VCaP (cell line): ENCODE measurements at regions not wholly inside any gene's neighbourhood (a gene's known extent, or its start where the extent isn't known, plus 50 kb on each side); places are given as distances from the start of the nearest gene placed in this dataset.

Source experiments
- H3K27ac ChIP-seq: fragments of 450-650 bp; 2 replicates; pipeline ENCODE4 v1.5.1; 2017
- CTCF ChIP-seq: fragments of 450-650 bp; conservative IDR thresholded peaks from 2 replicates; pipeline ENCODE4 v1.5.1; 2017; ENCODE audit warnings: mild to moderate bottlenecking, moderate library complexity

- H3K27ac ChIP-seq, result no peak overlapping the region
- TF ChIP-seq CTCF, result no peak
These were observed 224.7 kb downstream of the MTX2 start for GRCh38 chr2:176493909-176494308.

GRCh38 chr2:176494949-176495353 lies 225.7 kb downstream of the MTX2 start:
- no peak overlapping the region for H3K27ac ChIP-seq
- TF ChIP-seq CTCF, result no peak

- H3K27ac ChIP-seq, result no peak overlapping the region
- TF ChIP-seq CTCF, result no peak
These were observed 226.6 kb downstream of the MTX2 start for GRCh38 chr2:176495826-176496225.

- no peak for TF ChIP-seq CTCF
- H3K27ac ChIP-seq, result no peak overlapping the region
These were observed 227.5 kb downstream of the MTX2 start for GRCh38 chr2:176496761-176497160.

GRCh38 chr2:176500901-176501300 lies 231.7 kb downstream of the MTX2 start:
- TF ChIP-seq CTCF, result no peak
- no peak overlapping the region for H3K27ac ChIP-seq

GRCh38 chr2:176501617-176502016 lies 232.4 kb downstream of the MTX2 start:
- TF ChIP-seq CTCF, result no peak
- no peak overlapping the region for H3K27ac ChIP-seq

GRCh38 chr2:176502619-176503018 lies 233.4 kb downstream of the MTX2 start:
- no peak for TF ChIP-seq CTCF
- H3K27ac ChIP-seq, result no peak overlapping the region

- no peak for TF ChIP-seq CTCF
- H3K27ac ChIP-seq, result no peak overlapping the region
These were observed 234.5 kb downstream of the MTX2 start for GRCh38 chr2:176503776-176504175.
